Ovary (tissue), 3 donors: ENCODE measurements at regions not wholly inside any gene's neighbourhood (a gene's known extent, or its start where the extent isn't known, plus 50 kb on each side); places are given as distances from the start of the nearest gene placed in this dataset.

ENCODE experiments used
- EP300 ChIP-seq: sonication (generic); formaldehyde crosslinking; IDR thresholded peaks from one replicate; pipeline ENCODE4 v1.6.1; 2017; ENCODE audit warnings: antibody characterized with exemption
- POLR2A ChIP-seq: fragments of 450-650 bp; IDR thresholded peaks from one replicate; pipeline ENCODE4 v1.6.1; 2017; ENCODE audit warnings: antibody characterized with exemption, mild to moderate bottlenecking, moderate library complexity
- TF ChIP-seq, protein P1 (sequence below), 3 donors: fragments of 450-650 bp in 2 of 3; fragments of 200-600 bp in 1 of 3; IDR thresholded peaks; one replicate each; pipeline versions ENCODE4 v1.5.1 to v1.8.0; 2016 to 2022; ENCODE audit warnings: antibody characterized with exemption in 3 of 3, mild to moderate bottlenecking in 1 of 3
- donor health status: DM: no; HTN: no; CAD: no.

DNA sequence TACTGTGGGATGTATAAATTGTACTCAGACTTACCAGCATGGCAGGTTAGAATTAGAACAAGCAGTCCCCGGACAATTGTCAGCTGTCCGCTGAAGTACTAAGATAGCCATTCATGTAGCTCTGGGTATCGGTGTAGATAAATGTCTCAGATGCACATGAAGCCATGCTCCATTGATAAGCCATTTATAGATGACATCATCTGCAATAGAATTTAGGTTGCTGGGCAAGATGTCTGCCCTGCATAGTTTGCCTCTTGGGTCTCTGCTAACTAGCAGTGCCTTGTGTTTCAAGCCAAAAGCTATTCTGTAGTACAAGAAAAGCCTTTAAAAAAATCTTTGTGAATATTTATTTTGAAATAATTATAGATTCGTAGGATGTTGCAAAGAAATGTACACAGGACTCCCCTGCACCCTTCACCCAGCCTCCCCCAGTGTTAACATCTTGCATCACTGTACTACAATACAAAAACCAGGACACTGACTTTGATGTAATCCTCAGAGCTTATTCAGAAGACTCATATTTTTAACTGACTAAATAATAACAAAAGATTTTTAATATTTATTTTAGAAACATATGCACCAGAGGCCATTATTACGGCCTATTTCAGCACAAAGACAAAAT, 220.6 kb upstream of the THRB start:
- TF ChIP-seq POLR2A = no peak
- TF ChIP-seq, protein P1, sequence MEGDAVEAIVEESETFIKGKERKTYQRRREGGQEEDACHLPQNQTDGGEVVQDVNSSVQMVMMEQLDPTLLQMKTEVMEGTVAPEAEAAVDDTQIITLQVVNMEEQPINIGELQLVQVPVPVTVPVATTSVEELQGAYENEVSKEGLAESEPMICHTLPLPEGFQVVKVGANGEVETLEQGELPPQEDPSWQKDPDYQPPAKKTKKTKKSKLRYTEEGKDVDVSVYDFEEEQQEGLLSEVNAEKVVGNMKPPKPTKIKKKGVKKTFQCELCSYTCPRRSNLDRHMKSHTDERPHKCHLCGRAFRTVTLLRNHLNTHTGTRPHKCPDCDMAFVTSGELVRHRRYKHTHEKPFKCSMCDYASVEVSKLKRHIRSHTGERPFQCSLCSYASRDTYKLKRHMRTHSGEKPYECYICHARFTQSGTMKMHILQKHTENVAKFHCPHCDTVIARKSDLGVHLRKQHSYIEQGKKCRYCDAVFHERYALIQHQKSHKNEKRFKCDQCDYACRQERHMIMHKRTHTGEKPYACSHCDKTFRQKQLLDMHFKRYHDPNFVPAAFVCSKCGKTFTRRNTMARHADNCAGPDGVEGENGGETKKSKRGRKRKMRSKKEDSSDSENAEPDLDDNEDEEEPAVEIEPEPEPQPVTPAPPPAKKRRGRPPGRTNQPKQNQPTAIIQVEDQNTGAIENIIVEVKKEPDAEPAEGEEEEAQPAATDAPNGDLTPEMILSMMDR (IDR thresholded peaks at IDR 0.05) = no peak
- no peak for TF ChIP-seq EP300
